ENCODE measurements at regions not wholly inside any gene's neighbourhood (a gene's known extent, or its start where the extent isn't known, plus 50 kb on each side); places are given as distances from the start of the nearest gene placed in this dataset.

DNA sequence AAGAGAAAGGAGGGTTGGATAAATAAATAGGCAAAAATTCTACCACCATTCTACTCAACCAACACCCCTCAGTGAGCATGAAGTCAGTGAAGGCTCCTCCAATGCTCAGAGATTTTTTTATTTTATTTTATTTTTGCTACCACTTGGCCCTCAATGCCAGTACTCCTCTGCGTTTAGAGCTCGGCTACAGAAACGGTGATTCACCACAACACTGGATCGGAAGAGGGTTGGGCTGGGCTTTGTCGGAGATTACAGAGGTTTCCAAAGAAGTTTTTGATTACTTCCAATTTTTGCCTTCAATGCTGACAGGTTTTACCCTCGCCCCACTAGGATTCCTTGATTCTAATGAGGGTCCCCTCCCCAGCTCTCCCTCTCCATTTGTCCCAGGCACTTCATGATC, 1027.2 kb upstream of the TMEM132C start:
- TF ChIP-seq, protein P1, sequence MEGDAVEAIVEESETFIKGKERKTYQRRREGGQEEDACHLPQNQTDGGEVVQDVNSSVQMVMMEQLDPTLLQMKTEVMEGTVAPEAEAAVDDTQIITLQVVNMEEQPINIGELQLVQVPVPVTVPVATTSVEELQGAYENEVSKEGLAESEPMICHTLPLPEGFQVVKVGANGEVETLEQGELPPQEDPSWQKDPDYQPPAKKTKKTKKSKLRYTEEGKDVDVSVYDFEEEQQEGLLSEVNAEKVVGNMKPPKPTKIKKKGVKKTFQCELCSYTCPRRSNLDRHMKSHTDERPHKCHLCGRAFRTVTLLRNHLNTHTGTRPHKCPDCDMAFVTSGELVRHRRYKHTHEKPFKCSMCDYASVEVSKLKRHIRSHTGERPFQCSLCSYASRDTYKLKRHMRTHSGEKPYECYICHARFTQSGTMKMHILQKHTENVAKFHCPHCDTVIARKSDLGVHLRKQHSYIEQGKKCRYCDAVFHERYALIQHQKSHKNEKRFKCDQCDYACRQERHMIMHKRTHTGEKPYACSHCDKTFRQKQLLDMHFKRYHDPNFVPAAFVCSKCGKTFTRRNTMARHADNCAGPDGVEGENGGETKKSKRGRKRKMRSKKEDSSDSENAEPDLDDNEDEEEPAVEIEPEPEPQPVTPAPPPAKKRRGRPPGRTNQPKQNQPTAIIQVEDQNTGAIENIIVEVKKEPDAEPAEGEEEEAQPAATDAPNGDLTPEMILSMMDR (IDR thresholded peaks at IDR 0.05), result no peak
- TF ChIP-seq POLR2A (IDR thresholded peaks at IDR 0.05), result no peak
